Keratinocyte (primary cell): ENCODE measurements at regions not wholly inside any gene's neighbourhood (a gene's known extent, or its start where the extent isn't known, plus 50 kb on each side); places are given as distances from the start of the nearest gene placed in this dataset.

ENCODE experiments used
- CTCF ChIP-seq, 3 experiments: IDR thresholded peaks in 1 of 3; conservative IDR thresholded peaks in 1 of 3; optimal IDR thresholded peaks in 1 of 3; 2 replicates in 2 of 3; 3 replicates in 1 of 3; pipeline versions ENCODE3 to v1.5.1; 2011; ENCODE audit warnings: low read length in 3 of 3, mild to moderate bottlenecking in 3 of 3, moderate library complexity in 2 of 3, control low read depth in 1 of 3, inconsistent platforms in 1 of 3; ENCODE audit not compliant: insufficient read depth in 2 of 3; ENCODE audit errors: extremely low read depth in 1 of 3
- EZH2 ChIP-seq: IDR thresholded peaks from one replicate; pipeline ENCODE4 v1.6.1; 2012; ENCODE audit warnings: inconsistent platforms, mild to moderate bottlenecking, low read length, moderate library complexity

- no peak for TF ChIP-seq CTCF (optimal IDR thresholded peaks at IDR 0.05 in 1 of 3, IDR thresholded peaks at IDR 0.05 in 1 of 3, conservative IDR thresholded peaks at IDR 0.05 in 1 of 3; ENCODE audit: extremely low read depth in 1 of 3, insufficient read depth in 2 of 3, low read length in 3 of 3)
- no peak for TF ChIP-seq EZH2
These were observed 1003.1 kb downstream of the FSTL5 start for GRCh38 chr4:161160718-161161117.
